ENCODE measurements at regions not wholly inside any gene's neighbourhood (a gene's known extent, or its start where the extent isn't known, plus 50 kb on each side); places are given as distances from the start of the nearest gene placed in this dataset.

GRCh38 chr7:19948160-19948559 lies 174.7 kb upstream of the TMEM196 start:
- TF ChIP-seq CTCF (IDR thresholded peaks at IDR 0.05; ENCODE audit: low read depth, low read length): no peak
- CTCF ChIA-PET: no interaction called here
- POLR2A ChIA-PET: no interaction called here

DNA sequence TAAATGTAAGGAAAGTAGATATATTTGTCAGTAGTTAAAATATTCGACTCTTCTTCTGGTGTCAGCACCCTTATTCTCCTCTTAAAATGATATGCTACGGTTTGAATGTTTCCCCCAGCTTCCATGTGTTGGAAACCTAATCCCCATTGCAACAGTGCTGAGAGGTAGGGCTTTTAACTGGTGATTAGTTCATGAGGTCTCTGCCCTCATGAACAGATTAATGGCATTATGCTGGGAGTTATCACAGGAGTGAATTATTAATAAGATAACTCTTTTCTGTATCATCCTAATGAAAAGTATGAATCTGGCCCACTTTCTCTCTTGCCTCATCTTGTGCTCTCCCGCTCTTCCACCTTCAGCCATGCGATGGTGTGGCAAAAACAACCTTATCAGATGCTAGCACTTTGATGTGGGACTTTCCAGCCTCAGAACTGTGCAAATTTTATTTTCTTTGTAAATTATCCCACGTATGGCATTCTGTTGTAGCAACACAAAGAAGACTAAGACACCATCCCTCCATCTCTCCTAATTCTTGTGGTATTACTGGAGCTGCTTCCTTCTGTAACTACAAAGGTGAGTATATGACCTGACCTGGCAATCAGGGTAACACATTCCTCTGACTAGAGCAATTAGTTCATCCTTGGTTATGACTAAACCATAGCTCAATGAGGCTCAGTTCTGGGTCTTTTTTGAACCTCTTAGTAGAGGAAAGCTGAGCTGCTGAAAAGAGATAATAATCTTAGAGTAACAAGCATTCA lies 171.1 kb upstream of the TMEM196 start:
- no peak overlapping the region for H3K4me3 ChIP-seq (ENCODE audit: low read depth, low read length)
- H3K9me3 ChIP-seq (ENCODE audit: control insufficient read depth, insufficient read depth, low read length): no peaks in the 10 kb centered on the region
- ChIA-PET CTCF (no interaction called here), POLR2A (no interaction called here)
- TF ChIP-seq CTCF (IDR thresholded peaks at IDR 0.05; ENCODE audit: low read depth, low read length): no peak
- no peak for DNase-seq (ENCODE audit: low read depth, low spot score)
- H3K27me3 ChIP-seq (ENCODE audit: control insufficient read depth, insufficient read depth, low read length): no peaks in the 10 kb centered on the region
- H3K27ac ChIP-seq (ENCODE audit: low read depth, low read length): no peak overlapping the region

More at GRCh38 chr7:19948160-19948559, 174.7 kb upstream of the TMEM196 start:
- Histone ChIP-seq H3K9me3 (ENCODE audit: control insufficient read depth, insufficient read depth, low read length) (no peaks in the 10 kb centered on the region), H3K27me3 (ENCODE audit: control insufficient read depth, insufficient read depth, low read length) (no peaks in the 10 kb centered on the region), H3K4me3 (ENCODE audit: low read depth, low read length) (no peak overlapping the region), H3K27ac (ENCODE audit: low read depth, low read length) (no peak overlapping the region)
- DNase-seq (ENCODE audit: low read depth, low spot score): no peak

DNA sequence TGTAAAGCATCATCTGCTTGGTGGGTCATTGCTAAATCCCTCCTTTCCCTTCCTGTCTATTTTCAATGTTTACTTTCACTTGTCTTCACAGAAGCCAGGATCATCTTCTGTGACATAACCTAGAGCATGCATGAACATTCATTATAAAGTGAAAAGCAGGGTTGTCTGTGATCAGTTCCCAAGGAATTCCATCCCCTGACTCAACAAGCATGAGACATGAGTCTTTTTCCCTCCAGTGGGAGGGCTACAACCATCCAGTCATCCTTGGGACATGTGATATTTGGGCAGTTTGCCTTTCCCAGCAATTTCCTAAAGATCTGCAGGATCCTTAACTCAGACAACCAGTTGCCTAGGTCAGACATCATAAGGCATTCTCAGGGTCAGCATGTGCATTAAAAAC lies 166.3 kb upstream of the TMEM196 start:
- H3K27me3 ChIP-seq (ENCODE audit: control insufficient read depth, insufficient read depth, low read length): no peaks in the 10 kb centered on the region
- H3K4me3 ChIP-seq (ENCODE audit: low read depth, low read length): no peak overlapping the region
- H3K9me3 ChIP-seq (ENCODE audit: control insufficient read depth, insufficient read depth, low read length): no peaks in the 10 kb centered on the region; the same call in 1 of the 2 replicates
- DNase-seq (ENCODE audit: low read depth, low spot score): no peak
- no peak for TF ChIP-seq CTCF (IDR thresholded peaks at IDR 0.05; ENCODE audit: low read depth, low read length)
- ChIA-PET POLR2A (no interaction called here), CTCF (no interaction called here)
- H3K27ac ChIP-seq (ENCODE audit: low read depth, low read length): no peak overlapping the region

DNA sequence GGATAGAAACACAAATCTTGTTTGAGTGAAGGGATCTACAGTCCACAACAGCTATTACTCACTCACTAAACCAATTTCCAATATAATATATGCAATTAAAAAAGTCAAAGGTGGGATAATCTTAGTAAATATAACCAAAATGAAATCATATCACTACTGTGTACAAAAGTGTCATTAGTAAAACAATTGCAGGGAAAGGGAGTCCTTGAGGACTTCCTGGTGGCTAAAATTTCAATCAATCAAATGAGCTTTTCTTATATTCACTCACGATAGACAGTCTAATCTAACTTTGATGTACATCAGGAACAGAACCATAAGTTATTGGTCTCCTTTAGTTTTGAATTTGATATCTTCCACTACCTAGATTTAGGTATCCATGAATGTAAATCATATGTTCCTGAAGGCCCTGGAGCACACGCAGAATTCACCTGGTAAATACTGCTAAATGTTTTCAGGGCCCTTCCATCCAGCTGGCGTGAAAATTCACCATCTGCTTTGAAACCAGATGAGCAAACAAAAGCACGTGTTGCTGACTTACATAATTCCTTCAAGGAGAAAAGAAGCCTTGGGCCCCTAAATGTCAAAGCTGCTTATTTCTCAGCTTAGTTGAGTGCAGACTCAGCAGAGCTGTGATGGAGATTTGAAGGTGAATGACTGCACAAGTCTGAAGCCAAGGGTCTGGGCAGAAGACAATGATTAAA lies 159.3 kb upstream of the TMEM196 start:
- ChIA-PET POLR2A (no interaction called here), CTCF (no interaction called here)
- H3K4me3 ChIP-seq (ENCODE audit: low read depth, low read length): no peak overlapping the region

More for the DNA sequence above, 159.3 kb upstream of the TMEM196 start:
- H3K27ac ChIP-seq (ENCODE audit: low read depth, low read length): no peak overlapping the region
- TF ChIP-seq CTCF (IDR thresholded peaks at IDR 0.05; ENCODE audit: low read depth, low read length): no peak
- no peaks in the 10 kb centered on the region for H3K27me3 ChIP-seq (ENCODE audit: control insufficient read depth, insufficient read depth, low read length)
- H3K9me3 ChIP-seq (ENCODE audit: control insufficient read depth, insufficient read depth, low read length): no peaks in the 10 kb centered on the region; the same call in 1 of the 2 replicates
- DNase-seq (ENCODE audit: low read depth, low spot score): no peak

Data from AG04450 (cell line).